HEK293 (cell line): ENCODE measurements at regions not wholly inside any gene's neighbourhood (a gene's known extent, or its start where the extent isn't known, plus 50 kb on each side); places are given as distances from the start of the nearest gene placed in this dataset.

Experiments
- CTCF ChIA-PET: fragments of 350-600 bp; formaldehyde crosslinking; extraction: SDS; loops from one replicate; lab custom pipeline; 2021; ENCODE audit warnings: antibody characterized with exemption; lab: Yijun Ruan, JAX
- POLR2A ChIA-PET: fragments of 300-600 bp; formaldehyde crosslinking; extraction: SDS; loops from one replicate; lab custom pipeline; 2020; ENCODE audit warnings: antibody characterized with exemption, inconsistent platforms; lab: Yijun Ruan, JAX
- H3K27ac ChIP-seq: fragments of 200-500 bp; sonication (Bioruptor generic); 2 replicates; pipeline ENCODE4 v1.5.1; 2014; ENCODE audit warnings: low read depth, low read length, control low read depth, inconsistent platforms; ENCODE audit errors: extremely low read depth
- H3K36me3 ChIP-seq, 2 experiments: fragments of 200-500 bp in 1 of 2; sonication (Bioruptor generic) in 1 of 2; 1 replicate in 1 of 2; 2 replicates in 1 of 2; pipeline ENCODE4 v1.5.1; 2014 to 2017; ENCODE audit warnings: inconsistent platforms in 2 of 2, low read length in 2 of 2; ENCODE audit not compliant: control insufficient read depth in 2 of 2, insufficient read depth in 1 of 2
- H3K4me1 ChIP-seq: fragments of 200-500 bp; sonication (Bioruptor generic); 2 replicates; pipeline ENCODE4 v1.5.1; 2014; ENCODE audit warnings: mild to moderate bottlenecking, low read length, inconsistent platforms; ENCODE audit not compliant: control insufficient read depth, insufficient read depth
- H3K4me3 ChIP-seq: 2 replicates; pipeline ENCODE4 v1.5.1; 2011; ENCODE audit warnings: low read depth, mild to moderate bottlenecking, control low read depth, low read length, moderate library complexity
- H3K9me3 ChIP-seq: fragments of 200-500 bp; sonication (Bioruptor generic); 2 replicates; pipeline ENCODE4 v1.5.1; 2014; ENCODE audit warnings: low read depth, low read length, inconsistent platforms; ENCODE audit not compliant: control insufficient read depth, insufficient read depth
- KLF7 ChIP-seq: fragments of 450-650 bp; formaldehyde crosslinking; IDR thresholded peaks from 2 replicates; pipeline ENCODE4 v1.5.1; 2016; ENCODE audit warnings: missing biosample characterization, missing genetic modification characterization, borderline replicate concordance
- KLF9 ChIP-seq: fragments of 450-650 bp; formaldehyde crosslinking; IDR thresholded peaks from 2 replicates; pipeline ENCODE4 v1.5.1; 2016; ENCODE audit warnings: missing biosample characterization, missing genetic modification characterization, low read depth
- MYNN ChIP-seq: fragments of 450-650 bp; formaldehyde crosslinking; IDR thresholded peaks from 2 replicates; pipeline ENCODE4 v1.5.1; 2016; ENCODE audit warnings: missing biosample characterization, missing genetic modification characterization, borderline replicate concordance
- SCRT1 ChIP-seq: fragments of 450-650 bp; formaldehyde crosslinking; IDR thresholded peaks from 2 replicates; pipeline ENCODE4 v1.5.1; 2016; ENCODE audit warnings: missing biosample characterization, missing genetic modification characterization, borderline replicate concordance
- SP3 ChIP-seq: fragments of 450-650 bp; formaldehyde crosslinking; IDR thresholded peaks from 2 replicates; pipeline ENCODE4 v1.5.1; 2016; ENCODE audit warnings: missing biosample characterization, missing genetic modification characterization
- YY1 ChIP-seq: fragments of 450-650 bp; formaldehyde crosslinking; IDR thresholded peaks from 2 replicates; pipeline ENCODE4 v1.5.1; 2018; ENCODE audit warnings: missing biosample characterization, missing genetic modification characterization
- ZBTB21 ChIP-seq: fragments of 450-650 bp; formaldehyde crosslinking; IDR thresholded peaks from 2 replicates; pipeline ENCODE4 v1.5.1; 2017; ENCODE audit warnings: missing biosample characterization, missing genetic modification characterization
- ZBTB48 ChIP-seq: fragments of 450-650 bp; formaldehyde crosslinking; IDR thresholded peaks from 2 replicates; pipeline ENCODE4 v1.5.1; 2016; ENCODE audit warnings: missing biosample characterization, missing genetic modification characterization
- ZEB2 ChIP-seq: fragments of 450-650 bp; formaldehyde crosslinking; IDR thresholded peaks from 2 replicates; pipeline ENCODE4 v1.5.1; 2016; ENCODE audit warnings: missing biosample characterization, missing genetic modification characterization
- ZIC2 ChIP-seq: fragments of 450-650 bp; formaldehyde crosslinking; IDR thresholded peaks from 2 replicates; pipeline ENCODE4 v1.5.1; 2016; ENCODE audit warnings: missing biosample characterization, missing genetic modification characterization
- ZNF10 ChIP-seq: fragments of 450-650 bp; formaldehyde crosslinking; IDR thresholded peaks from 2 replicates; pipeline ENCODE4 v1.5.1; 2017; ENCODE audit warnings: missing biosample characterization, missing genetic modification characterization
- ZNF112 ChIP-seq: fragments of 450-650 bp; formaldehyde crosslinking; IDR thresholded peaks from 2 replicates; pipeline ENCODE4 v1.5.0; 2017; ENCODE audit warnings: missing biosample characterization, missing genetic modification characterization
- ZNF140 ChIP-seq: fragments of 450-650 bp; formaldehyde crosslinking; IDR thresholded peaks from 2 replicates; pipeline ENCODE4 v1.5.1; 2016; ENCODE audit warnings: missing biosample characterization, missing genetic modification characterization
- ZNF19 ChIP-seq: fragments of 450-650 bp; formaldehyde crosslinking; IDR thresholded peaks from 2 replicates; pipeline ENCODE4; 2016; ENCODE audit warnings: missing biosample characterization, missing genetic modification characterization, low read depth
- ZNF2 ChIP-seq: fragments of 450-650 bp; formaldehyde crosslinking; IDR thresholded peaks from 2 replicates; pipeline ENCODE4 v1.5.1; 2016; ENCODE audit warnings: missing biosample characterization, missing genetic modification characterization
- ZNF311 ChIP-seq: fragments of 450-650 bp; formaldehyde crosslinking; IDR thresholded peaks from 2 replicates; pipeline ENCODE4 v1.5.1; 2017; ENCODE audit warnings: missing biosample characterization, missing genetic modification characterization, borderline replicate concordance
- ZNF366 ChIP-seq: fragments of 450-650 bp; formaldehyde crosslinking; conservative IDR thresholded peaks from 2 replicates; pipeline ENCODE4 v1.5.1; 2016; ENCODE audit warnings: missing biosample characterization, missing genetic modification characterization
- ZNF529 ChIP-seq: fragments of 450-650 bp; formaldehyde crosslinking; IDR thresholded peaks from 2 replicates; pipeline ENCODE4 v1.5.1; 2017; ENCODE audit warnings: missing genetic modification characterization, missing biosample characterization; ENCODE audit not compliant: insufficient replicate concordance
- ZNF560 ChIP-seq: fragments of 450-650 bp; formaldehyde crosslinking; IDR thresholded peaks from 2 replicates; pipeline ENCODE4 v1.5.1; 2017; ENCODE audit warnings: missing biosample characterization, missing genetic modification characterization, borderline replicate concordance
- ZNF571 ChIP-seq: fragments of 450-650 bp; formaldehyde crosslinking; IDR thresholded peaks from 2 replicates; pipeline ENCODE4 v1.5.0; 2017; ENCODE audit warnings: missing biosample characterization, missing genetic modification characterization
- ZNF600 ChIP-seq: fragments of 450-650 bp; formaldehyde crosslinking; IDR thresholded peaks from 2 replicates; pipeline ENCODE4 v1.5.1; 2016; ENCODE audit warnings: missing biosample characterization, missing genetic modification characterization
- ZNF626 ChIP-seq: fragments of 450-650 bp; sonication (Bioruptor Pico); formaldehyde crosslinking; IDR thresholded peaks from 2 replicates; pipeline ENCODE4 v1.5.1; 2018; ENCODE audit warnings: missing biosample characterization, missing genetic modification characterization, inconsistent platforms
- ZNF747 ChIP-seq: fragments of 450-650 bp; formaldehyde crosslinking; IDR thresholded peaks from 2 replicates; pipeline ENCODE4 v1.5.1; 2016; ENCODE audit warnings: missing biosample characterization, missing genetic modification characterization
- TF ChIP-seq, protein P1 (sequence below): fragments of 450-650 bp; formaldehyde crosslinking; IDR thresholded peaks from 2 replicates; pipeline ENCODE4 v1.5.1; 2017; ENCODE audit warnings: missing biosample characterization, missing genetic modification characterization
- TF ChIP-seq, protein P2 (sequence below): fragments of 450-650 bp; formaldehyde crosslinking; IDR thresholded peaks from 2 replicates; pipeline ENCODE4 v1.5.1; 2016; ENCODE audit warnings: missing biosample characterization, missing genetic modification characterization
- TF ChIP-seq, protein P3 (sequence below): fragments of 450-650 bp; formaldehyde crosslinking; IDR thresholded peaks from 2 replicates; pipeline ENCODE4 v1.5.1; 2016; ENCODE audit warnings: missing biosample characterization, missing genetic modification characterization
- TF ChIP-seq, protein P4 (sequence below): fragments of 450-650 bp; formaldehyde crosslinking; optimal IDR thresholded peaks from 2 replicates; pipeline ENCODE3; 2016; ENCODE audit warnings: missing biosample characterization, mild to moderate bottlenecking, missing genetic modification characterization
- TF ChIP-seq, protein P5 (sequence below): fragments of 450-650 bp; formaldehyde crosslinking; IDR thresholded peaks from 2 replicates; pipeline ENCODE4; 2016; ENCODE audit warnings: missing biosample characterization, missing genetic modification characterization

DNA sequence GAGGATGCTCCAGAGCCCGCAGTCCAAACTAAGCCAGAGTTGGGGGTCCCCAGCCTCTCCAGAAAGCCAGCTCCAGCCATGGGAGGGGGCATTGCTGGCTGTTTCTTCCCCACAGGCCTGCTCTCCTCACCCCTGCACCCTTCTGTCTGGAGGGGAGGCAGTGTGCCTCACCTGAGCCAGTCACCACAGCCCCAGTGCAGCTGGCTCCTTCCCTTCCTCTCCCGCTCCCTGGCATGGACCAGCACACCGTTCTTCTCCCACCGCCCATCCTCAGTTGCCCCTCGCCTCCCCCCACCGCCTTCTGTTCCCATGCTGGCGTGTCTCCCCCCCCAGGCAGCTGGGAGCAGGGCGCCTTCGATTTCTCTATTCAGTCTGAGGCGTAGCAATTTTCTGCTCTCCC lies 110.5 kb upstream of the THY1 start:
- ChIA-PET POLR2A (no interaction called here), CTCF (interaction anchor here (0.6 to 5.0 kb wide), 26 partner anchors 8 to 469 kb away, joined by 3 to 23 read pairs (median 4); partner anchors contain the start of gene CBL)
- Histone ChIP-seq H3K9me3 (no peaks in the 10 kb centered on the region), H3K27ac (no peak overlapping the region), H3K4me1 (no peaks in the 10 kb centered on the region), H3K36me3 (no peaks in the 10 kb centered on the region), H3K4me3 (no peak overlapping the region)
- TF ChIP-seq, protein P1, sequence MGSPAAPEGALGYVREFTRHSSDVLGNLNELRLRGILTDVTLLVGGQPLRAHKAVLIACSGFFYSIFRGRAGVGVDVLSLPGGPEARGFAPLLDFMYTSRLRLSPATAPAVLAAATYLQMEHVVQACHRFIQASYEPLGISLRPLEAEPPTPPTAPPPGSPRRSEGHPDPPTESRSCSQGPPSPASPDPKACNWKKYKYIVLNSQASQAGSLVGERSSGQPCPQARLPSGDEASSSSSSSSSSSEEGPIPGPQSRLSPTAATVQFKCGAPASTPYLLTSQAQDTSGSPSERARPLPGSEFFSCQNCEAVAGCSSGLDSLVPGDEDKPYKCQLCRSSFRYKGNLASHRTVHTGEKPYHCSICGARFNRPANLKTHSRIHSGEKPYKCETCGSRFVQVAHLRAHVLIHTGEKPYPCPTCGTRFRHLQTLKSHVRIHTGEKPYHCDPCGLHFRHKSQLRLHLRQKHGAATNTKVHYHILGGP = no peak
- TF ChIP-seq ZNF529 (tag by site-specific recombination) (no peak), KLF7 (no peak), ZNF626 (no peak), KLF9 (no peak), ZNF112 (tag by site-specific recombination) (no peak), ZNF747 (tag by site-specific recombination) (no peak), YY1 (tag by site-specific recombination) (no peak), SP3 (tag by site-specific recombination) (no peak), ZNF10 (tag by site-specific recombination) (no peak), ZIC2 (no peak), ZNF140 (tag by site-specific recombination) (no peak), ZNF560 (tag by site-specific recombination) (no peak), ZNF19 (tag by site-specific recombination) (no peak)
- TF ChIP-seq, protein P2, sequence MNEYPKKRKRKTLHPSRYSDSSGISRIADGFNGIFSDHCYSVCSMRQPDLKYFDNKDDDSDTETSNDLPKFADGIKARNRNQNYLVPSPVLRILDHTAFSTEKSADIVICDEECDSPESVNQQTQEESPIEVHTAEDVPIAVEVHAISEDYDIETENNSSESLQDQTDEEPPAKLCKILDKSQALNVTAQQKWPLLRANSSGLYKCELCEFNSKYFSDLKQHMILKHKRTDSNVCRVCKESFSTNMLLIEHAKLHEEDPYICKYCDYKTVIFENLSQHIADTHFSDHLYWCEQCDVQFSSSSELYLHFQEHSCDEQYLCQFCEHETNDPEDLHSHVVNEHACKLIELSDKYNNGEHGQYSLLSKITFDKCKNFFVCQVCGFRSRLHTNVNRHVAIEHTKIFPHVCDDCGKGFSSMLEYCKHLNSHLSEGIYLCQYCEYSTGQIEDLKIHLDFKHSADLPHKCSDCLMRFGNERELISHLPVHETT (tag by site-specific recombination) = no peak
- TF ChIP-seq, protein P3, sequence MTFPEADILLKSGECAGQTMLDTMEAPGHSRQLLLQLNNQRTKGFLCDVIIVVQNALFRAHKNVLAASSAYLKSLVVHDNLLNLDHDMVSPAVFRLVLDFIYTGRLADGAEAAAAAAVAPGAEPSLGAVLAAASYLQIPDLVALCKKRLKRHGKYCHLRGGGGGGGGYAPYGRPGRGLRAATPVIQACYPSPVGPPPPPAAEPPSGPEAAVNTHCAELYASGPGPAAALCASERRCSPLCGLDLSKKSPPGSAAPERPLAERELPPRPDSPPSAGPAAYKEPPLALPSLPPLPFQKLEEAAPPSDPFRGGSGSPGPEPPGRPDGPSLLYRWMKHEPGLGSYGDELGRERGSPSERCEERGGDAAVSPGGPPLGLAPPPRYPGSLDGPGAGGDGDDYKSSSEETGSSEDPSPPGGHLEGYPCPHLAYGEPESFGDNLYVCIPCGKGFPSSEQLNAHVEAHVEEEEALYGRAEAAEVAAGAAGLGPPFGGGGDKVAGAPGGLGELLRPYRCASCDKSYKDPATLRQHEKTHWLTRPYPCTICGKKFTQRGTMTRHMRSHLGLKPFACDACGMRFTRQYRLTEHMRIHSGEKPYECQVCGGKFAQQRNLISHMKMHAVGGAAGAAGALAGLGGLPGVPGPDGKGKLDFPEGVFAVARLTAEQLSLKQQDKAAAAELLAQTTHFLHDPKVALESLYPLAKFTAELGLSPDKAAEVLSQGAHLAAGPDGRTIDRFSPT (tag by site-specific recombination) = no peak

DNA sequence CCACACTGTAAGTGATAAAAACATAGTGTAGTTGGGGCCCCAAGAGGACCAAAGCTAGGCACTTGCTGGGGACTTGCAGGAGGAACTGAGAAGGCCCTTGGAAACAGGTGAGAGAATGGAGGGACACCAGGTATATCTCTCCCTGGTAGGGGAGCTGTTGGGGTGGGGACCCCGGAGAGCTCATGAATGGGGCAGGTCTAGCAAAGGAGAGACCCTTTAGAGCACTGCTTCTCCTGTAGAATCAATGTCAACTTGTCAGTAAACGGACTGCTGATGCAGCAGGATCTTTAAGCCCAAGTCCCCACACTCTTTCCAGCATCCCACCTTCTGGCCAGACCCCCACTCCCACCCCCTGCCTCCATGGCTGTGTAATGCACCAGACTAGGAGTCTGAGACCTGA lies 109.6 kb upstream of the THY1 start:
- ChIA-PET CTCF (interaction anchor here (0.5 to 5.0 kb wide), 4 partner anchors 13 to 110 kb away, joined by 3 to 19 read pairs (median 4); no protein-coding TSS in a partner anchor), POLR2A (no interaction called here)
- no peak for TF ChIP-seq ZBTB21 (tag by site-specific recombination)
- TF ChIP-seq, protein P4, sequence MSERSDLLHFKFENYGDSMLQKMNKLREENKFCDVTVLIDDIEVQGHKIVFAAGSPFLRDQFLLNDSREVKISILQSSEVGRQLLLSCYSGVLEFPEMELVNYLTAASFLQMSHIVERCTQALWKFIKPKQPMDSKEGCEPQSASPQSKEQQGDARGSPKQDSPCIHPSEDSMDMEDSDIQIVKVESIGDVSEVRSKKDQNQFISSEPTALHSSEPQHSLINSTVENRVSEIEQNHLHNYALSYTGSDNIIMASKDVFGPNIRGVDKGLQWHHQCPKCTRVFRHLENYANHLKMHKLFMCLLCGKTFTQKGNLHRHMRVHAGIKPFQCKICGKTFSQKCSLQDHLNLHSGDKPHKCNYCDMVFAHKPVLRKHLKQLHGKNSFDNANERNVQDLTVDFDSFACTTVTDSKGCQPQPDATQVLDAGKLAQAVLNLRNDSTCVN (tag by site-specific recombination) = no peak
- TF ChIP-seq, protein P5, sequence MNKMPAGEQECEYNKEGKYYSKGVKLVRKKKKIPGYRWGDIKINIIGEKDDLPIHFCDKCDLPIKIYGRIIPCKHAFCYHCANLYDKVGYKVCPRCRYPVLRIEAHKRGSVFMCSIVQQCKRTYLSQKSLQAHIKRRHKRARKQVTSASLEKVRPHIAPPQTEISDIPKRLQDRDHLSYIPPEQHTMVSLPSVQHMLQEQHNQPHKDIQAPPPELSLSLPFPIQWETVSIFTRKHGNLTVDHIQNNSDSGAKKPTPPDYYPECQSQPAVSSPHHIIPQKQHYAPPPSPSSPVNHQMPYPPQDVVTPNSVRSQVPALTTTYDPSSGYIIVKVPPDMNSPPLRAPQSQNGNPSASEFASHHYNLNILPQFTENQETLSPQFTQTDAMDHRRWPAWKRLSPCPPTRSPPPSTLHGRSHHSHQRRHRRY = no peak
- no peak for TF ChIP-seq ZNF311 (tag by site-specific recombination)
- no peak for TF ChIP-seq ZNF2
- TF ChIP-seq MYNN = no peak
- TF ChIP-seq ZNF600 (tag by site-specific recombination) = no peak
- no peak for TF ChIP-seq ZBTB48 (tag by site-specific recombination)
- no peak for TF ChIP-seq ZNF571 (tag by site-specific recombination)
- TF ChIP-seq ZIC2 = no peak
- no peak for TF ChIP-seq SCRT1
- no peak for TF ChIP-seq ZNF366 (tag by site-specific recombination)
- TF ChIP-seq ZEB2 = no peak

More for the DNA sequence above, 109.6 kb upstream of the THY1 start:
- Histone ChIP-seq H3K27ac (no peak overlapping the region), H3K36me3 (no peaks in the 10 kb centered on the region), H3K4me3 (no peak overlapping the region), H3K4me1 (no peaks in the 10 kb centered on the region), H3K9me3 (no peaks in the 10 kb centered on the region)
